VCaP (cell line): ENCODE measurements at regions not wholly inside any gene's neighbourhood (a gene's known extent, or its start where the extent isn't known, plus 50 kb on each side); places are given as distances from the start of the nearest gene placed in this dataset.

Experiments used
- H3K27ac ChIP-seq: fragments of 450-650 bp; 2 replicates; pipeline ENCODE4 v1.5.1; 2017
- CTCF ChIP-seq: fragments of 450-650 bp; conservative IDR thresholded peaks from 2 replicates; pipeline ENCODE4 v1.5.1; 2017; ENCODE audit warnings: mild to moderate bottlenecking, moderate library complexity

GRCh38 chr13:34104853-34105252, 286.9 kb downstream of the RFC3 start:
- TF ChIP-seq CTCF = no peak
- no peak overlapping the region for H3K27ac ChIP-seq

GRCh38 chr13:34107806-34108205, 289.9 kb downstream of the RFC3 start:
- no peak overlapping the region for H3K27ac ChIP-seq
- no peak for TF ChIP-seq CTCF

- no peak overlapping the region for H3K27ac ChIP-seq
- no peak for TF ChIP-seq CTCF
Observed at GRCh38 chr13:34108410-34108809, 290.5 kb downstream of the RFC3 start.

- TF ChIP-seq CTCF = no peak
- H3K27ac ChIP-seq = no peak overlapping the region
Observed at GRCh38 chr13:34114581-34114980, 296.6 kb downstream of the RFC3 start.

GRCh38 chr13:34116651-34117050, 298.7 kb downstream of the RFC3 start:
- no peak overlapping the region for H3K27ac ChIP-seq
- no peak for TF ChIP-seq CTCF

GRCh38 chr13:34124666-34125306, 306.8 kb downstream of the RFC3 start:
- no peak for TF ChIP-seq CTCF

GRCh38 chr13:34127523-34127922, 309.6 kb downstream of the RFC3 start:
- TF ChIP-seq CTCF = no peak
- H3K27ac ChIP-seq = no peak overlapping the region

More at GRCh38 chr13:34124666-34125306, 306.8 kb downstream of the RFC3 start:
- peak overlapping the region; percentile 74 for H3K27ac ChIP-seq
